Sigmoid colon (tissue), 4 donors: ENCODE measurements at regions not wholly inside any gene's neighbourhood (a gene's known extent, or its start where the extent isn't known, plus 50 kb on each side); places are given as distances from the start of the nearest gene placed in this dataset.

Experiments
- EP300 ChIP-seq, 4 donors: sonication (generic); formaldehyde crosslinking; IDR thresholded peaks; one replicate each; pipeline ENCODE4 v1.6.1; 2017; ENCODE audit warnings: antibody characterized with exemption in 4 of 4
- POLR2A ChIP-seq, 2 donors: fragments of 450-650 bp; IDR thresholded peaks; one replicate each; pipeline ENCODE4 v1.6.1; 2016; ENCODE audit warnings: antibody characterized with exemption in 2 of 2, mild to moderate bottlenecking in 2 of 2, moderate library complexity in 2 of 2
- POLR2AphosphoS5 ChIP-seq, 4 donors: sonication (generic); formaldehyde crosslinking; IDR thresholded peaks; one replicate each; pipeline ENCODE4 v1.6.1; 2017; ENCODE audit warnings: antibody characterized with exemption in 4 of 4
- TF ChIP-seq, protein P1 (sequence below), 4 experiments: fragments of 450-650 bp in 3 of 4; fragments of 200-600 bp in 1 of 4; IDR thresholded peaks; one replicate each; pipeline ENCODE4 v1.5.1; 2016 to 2019; ENCODE audit warnings: antibody characterized with exemption in 4 of 4, mild to moderate bottlenecking in 3 of 4, moderate library complexity in 2 of 4

- TF ChIP-seq, protein P1, sequence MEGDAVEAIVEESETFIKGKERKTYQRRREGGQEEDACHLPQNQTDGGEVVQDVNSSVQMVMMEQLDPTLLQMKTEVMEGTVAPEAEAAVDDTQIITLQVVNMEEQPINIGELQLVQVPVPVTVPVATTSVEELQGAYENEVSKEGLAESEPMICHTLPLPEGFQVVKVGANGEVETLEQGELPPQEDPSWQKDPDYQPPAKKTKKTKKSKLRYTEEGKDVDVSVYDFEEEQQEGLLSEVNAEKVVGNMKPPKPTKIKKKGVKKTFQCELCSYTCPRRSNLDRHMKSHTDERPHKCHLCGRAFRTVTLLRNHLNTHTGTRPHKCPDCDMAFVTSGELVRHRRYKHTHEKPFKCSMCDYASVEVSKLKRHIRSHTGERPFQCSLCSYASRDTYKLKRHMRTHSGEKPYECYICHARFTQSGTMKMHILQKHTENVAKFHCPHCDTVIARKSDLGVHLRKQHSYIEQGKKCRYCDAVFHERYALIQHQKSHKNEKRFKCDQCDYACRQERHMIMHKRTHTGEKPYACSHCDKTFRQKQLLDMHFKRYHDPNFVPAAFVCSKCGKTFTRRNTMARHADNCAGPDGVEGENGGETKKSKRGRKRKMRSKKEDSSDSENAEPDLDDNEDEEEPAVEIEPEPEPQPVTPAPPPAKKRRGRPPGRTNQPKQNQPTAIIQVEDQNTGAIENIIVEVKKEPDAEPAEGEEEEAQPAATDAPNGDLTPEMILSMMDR (IDR thresholded peaks at IDR 0.05) = no peak
- TF ChIP-seq POLR2A (IDR thresholded peaks at IDR 0.05) (no peak), EP300 (IDR thresholded peaks at IDR 0.05) (no peak), POLR2AphosphoS5 (IDR thresholded peaks at IDR 0.05) (peak in 1 of 4 donors; percentile 30)
Observed at GRCh38 chr2:238731961-238732360, 115.9 kb upstream of the TWIST2 start.
